GM12891 (cell line): ENCODE measurements at regions not wholly inside any gene's neighbourhood (a gene's known extent, or its start where the extent isn't known, plus 50 kb on each side); places are given as distances from the start of the nearest gene placed in this dataset.

ENCODE experiments used
- DNase-seq: peaks from one replicate; pipeline ENCODE4 v3.0.0; 2011; ENCODE audit warnings: low spot score; ENCODE audit not compliant: insufficient read length
- FAIRE-seq: peaks from 2 replicates; lab custom pipeline; 2011; peaks lifted over from hg19 to GRCh38; lab: Jason Lieb, UNC
- PAX5 ChIP-seq: IDR thresholded peaks from 2 replicates; pipeline ENCODE4 v1.6.1; 2011; ENCODE audit warnings: low read length, moderate library complexity, mild to moderate bottlenecking; ENCODE audit not compliant: insufficient read depth, severe bottlenecking
- POLR2A ChIP-seq: IDR thresholded peaks from 2 replicates; pipeline ENCODE4 v1.6.1; 2011; ENCODE audit warnings: low read depth, low read length, control low read depth
- POLR2AphosphoS5 ChIP-seq: IDR thresholded peaks from 2 replicates; pipeline ENCODE4 v1.6.1; 2011; ENCODE audit warnings: low read depth, low read length, control low read depth
- POU2F2 ChIP-seq: IDR thresholded peaks from 2 replicates; pipeline ENCODE4 v1.6.1; 2011; ENCODE audit warnings: low read depth, mild to moderate bottlenecking, control low read depth, low read length, moderate library complexity
- SPI1 ChIP-seq: IDR thresholded peaks from 2 replicates; pipeline ENCODE4 v1.6.1; 2011; ENCODE audit warnings: low read depth, low read length, control low read depth
- TAF1 ChIP-seq: IDR thresholded peaks from 2 replicates; pipeline ENCODE4 v1.6.1; 2011; ENCODE audit warnings: low read depth, low read length, control low read depth

DNA sequence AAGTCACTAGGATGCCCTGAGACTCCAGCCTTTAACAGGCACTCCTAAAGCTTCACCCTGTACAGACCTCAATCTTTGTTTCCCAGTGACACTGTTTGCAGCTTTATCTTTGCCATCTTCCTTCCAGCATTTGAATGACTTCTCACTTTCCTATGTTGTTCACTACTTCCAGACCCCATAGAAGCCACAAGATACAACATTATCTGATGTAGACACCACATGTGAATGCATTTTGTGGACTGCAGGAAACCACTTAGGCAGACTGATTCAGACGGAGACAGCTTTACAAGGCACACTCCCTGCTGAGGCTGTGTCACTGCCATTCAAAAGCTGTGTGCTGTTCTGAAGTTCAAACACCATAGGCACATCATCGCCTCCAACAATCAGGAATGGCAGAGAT lies 67.3 kb upstream of the SPATS2L start:
- TF ChIP-seq TAF1, result no peak
- no peak for TF ChIP-seq SPI1
- TF ChIP-seq POU2F2, result no peak
- no peak for TF ChIP-seq PAX5
- FAIRE-seq (no peak), DNase-seq (no peak)

DNA sequence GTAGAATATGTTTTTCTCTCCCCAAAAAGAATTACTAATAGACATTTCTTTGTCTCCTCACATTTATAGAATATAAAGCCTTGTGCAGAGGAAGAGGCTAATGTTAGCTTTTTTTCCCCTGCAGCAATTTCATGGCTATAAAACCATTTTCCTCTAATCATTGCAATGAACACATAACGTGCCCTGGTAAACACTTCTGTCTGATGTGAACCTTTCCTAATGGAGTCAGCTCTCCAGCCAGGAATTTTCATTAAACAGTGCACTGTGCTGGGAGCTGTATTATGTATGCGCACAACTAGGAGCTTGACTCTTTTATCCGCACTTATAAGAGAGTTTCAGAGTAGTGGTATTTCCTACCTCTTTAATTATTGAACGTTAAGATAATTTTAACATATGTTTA lies 63.9 kb upstream of the SPATS2L start:
- no peak for FAIRE-seq
- TF ChIP-seq PAX5 (no peak), POLR2A (no peak), POU2F2 (no peak), SPI1 (no peak), TAF1 (no peak), POLR2AphosphoS5 (no peak)

DNA sequence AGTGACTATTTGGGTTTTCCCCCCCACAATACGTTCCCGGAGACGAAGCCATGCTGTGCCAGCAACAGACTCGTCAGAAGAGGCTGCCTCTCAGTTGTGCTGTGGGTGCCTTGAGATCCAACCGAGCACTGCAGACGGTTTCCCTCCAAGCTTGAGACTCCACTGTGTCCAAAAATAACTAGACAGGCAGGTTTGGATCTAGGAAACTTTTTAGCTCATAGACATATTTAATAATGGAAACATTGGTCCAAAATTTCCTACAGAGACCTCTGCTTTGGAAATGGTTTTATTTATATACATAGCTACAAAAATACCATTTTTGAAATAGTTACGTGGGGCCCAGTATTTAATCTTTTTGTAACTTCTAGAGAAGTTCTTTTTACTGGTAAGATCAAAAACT lies 63.1 kb upstream of the SPATS2L start:
- no peak for TF ChIP-seq POU2F2
- TF ChIP-seq POLR2A, result no peak
- no peak for TF ChIP-seq SPI1
- no peak for TF ChIP-seq TAF1
- no peak for TF ChIP-seq POLR2AphosphoS5
- no peak for TF ChIP-seq PAX5
- FAIRE-seq (no peak), DNase-seq (no peak)

More for the DNA sequence above, 63.9 kb upstream of the SPATS2L start:
- no peak for DNase-seq

DNA sequence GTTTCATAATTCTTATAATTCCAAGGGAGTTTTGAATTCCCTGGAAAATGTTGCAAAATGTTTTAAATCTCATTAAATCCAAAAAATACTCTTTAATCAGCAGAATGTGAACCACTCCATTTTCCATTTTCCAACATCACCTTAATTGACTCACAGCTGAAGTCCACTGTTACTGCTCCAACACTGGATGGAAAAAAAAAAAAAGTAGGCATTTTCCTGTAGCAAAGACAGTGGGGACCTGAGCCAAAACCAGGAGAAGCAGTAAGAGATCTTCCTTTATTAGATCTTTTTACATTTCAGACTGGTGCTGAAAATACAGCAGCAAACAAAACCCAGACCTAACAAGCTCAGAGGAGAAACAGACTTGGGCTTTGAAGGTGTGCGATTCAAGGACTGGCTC lies 62.4 kb upstream of the SPATS2L start:
- FAIRE-seq (no peak), DNase-seq (no peak)
- TF ChIP-seq POLR2A (no peak), SPI1 (no peak), POLR2AphosphoS5 (no peak), POU2F2 (no peak), TAF1 (no peak), PAX5 (no peak)

DNA sequence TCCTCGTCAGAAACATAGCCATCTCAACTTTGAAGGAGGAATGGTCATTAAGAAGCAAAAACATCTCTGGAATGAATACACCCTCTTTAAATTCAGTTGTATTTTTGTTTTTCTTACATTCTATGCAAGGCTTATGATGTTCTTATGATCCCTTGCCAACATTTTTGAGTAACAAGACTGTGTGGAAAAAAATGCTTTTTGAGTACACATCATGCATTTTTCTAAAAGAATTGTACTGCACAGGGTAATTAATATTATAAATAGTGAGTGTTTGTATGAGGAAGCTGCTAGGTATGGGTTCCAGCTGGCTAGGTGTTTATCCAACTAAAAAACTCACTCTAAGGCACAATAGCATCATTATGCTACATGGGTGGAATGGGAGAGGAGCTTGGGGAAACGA lies 59.0 kb upstream of the SPATS2L start:
- no peak for DNase-seq

DNA sequence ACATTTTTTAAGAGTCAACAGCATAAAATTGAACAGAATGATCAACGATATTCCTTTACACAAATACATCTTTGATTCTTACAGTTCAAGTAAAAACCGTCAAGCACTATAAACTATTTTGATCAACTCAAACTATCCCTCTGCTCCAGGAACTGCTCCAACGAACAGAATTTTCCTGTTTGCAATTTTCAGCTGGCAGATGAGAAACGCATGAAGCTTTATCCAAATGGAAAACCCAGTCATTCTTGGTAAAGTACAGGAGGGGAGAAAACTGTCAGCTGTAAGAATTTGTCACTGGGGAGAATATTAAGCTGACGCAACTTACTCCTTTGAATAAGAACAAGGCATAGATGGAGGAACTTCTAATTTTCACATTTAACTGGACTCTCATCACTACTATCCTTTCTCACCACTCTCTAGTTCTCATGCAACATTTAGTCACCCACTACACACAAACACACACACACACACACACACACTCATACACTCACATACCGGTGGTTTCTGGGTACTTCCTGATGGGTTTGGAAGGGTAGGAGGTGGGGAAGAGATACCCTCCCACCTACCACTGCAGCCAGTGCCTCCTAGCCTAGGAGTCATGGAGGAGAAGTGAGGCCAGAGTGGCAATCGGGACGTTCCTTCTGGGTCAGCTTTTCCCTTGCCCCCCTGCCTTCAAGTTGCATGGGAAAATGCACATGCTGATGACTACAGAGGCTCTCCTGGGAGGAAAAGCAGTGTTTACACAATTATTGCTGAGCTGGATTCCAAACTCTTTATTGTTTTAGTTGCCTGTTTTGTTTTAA lies 54.0 kb upstream of the SPATS2L start:
- no peak for DNase-seq
- no peak for TF ChIP-seq POU2F2
- no peak for TF ChIP-seq POLR2AphosphoS5
- TF ChIP-seq SPI1, result no peak
- TF ChIP-seq TAF1, result no peak
- TF ChIP-seq POLR2A, result no peak
- TF ChIP-seq PAX5, result no peak
- no peak for FAIRE-seq

More for the DNA sequence above, 59.0 kb upstream of the SPATS2L start:
- TF ChIP-seq PAX5 (no peak), TAF1 (no peak), POLR2AphosphoS5 (no peak), POU2F2 (no peak), SPI1 (no peak), POLR2A (no peak)
- FAIRE-seq, result no peak

DNA sequence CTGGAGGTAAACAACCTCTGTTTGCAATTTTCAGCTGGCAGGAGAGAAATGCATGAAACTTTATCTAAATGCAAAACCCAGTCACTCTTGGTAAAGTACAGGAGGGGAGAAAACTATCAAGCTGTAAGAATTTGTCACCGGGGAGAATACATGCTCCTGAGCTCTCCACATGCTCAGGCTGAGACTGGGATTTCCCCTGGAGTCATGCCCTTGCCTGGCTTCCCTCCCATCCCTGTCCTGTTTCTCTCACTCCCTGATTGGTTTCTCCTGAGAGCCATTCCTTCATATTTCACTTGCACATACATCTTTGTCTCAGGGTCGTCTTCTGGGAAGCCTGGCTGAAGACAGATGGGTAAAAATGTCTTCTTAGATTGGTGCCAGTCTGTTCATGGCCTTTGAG lies 52.9 kb upstream of the SPATS2L start:
- TF ChIP-seq SPI1 (no peak), TAF1 (no peak), PAX5 (no peak), POU2F2 (no peak), POLR2A (no peak), POLR2AphosphoS5 (no peak)
- no peak for FAIRE-seq

DNA sequence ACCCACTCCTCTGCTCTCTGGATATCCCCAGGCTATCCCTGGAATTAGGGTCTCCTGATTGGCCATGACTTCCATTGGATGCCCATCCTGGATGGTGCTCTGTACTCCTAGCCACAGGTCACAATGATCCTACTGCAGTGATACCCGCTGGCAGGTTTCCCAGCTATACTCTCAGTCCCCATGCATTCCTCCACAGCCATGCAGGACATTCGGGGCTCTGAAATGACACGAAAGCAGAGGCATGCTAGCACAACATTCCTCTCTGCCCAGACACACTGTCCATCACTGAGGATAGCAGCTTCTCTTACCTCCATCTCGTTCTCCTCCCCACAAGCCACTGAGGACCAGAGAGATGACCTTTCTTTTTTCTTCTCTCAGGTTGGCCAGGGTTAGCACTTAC lies 51.7 kb upstream of the SPATS2L start:
- no peak for DNase-seq

More for the DNA sequence above, 52.9 kb upstream of the SPATS2L start:
- DNase-seq, result no peak

DNA sequence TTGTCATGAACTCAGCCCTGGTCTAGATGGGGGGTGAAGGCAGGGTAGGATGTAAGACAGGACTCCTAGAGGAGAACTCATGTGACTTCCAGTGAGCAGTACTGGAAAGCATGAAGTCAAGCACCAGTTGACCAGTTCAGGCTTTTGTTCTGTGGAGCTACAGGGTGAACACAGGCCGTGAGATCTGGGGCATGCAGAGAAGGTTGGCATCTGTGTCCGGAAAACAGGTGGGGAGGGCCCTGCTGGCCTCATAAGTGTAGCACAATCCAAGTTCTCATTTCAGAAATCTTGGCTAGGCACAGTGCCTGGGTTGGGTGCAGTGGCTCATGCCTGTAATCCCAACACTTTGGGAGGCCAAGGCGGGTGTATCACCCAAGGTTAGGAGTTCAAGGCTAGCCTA lies 50.9 kb upstream of the SPATS2L start:
- DNase-seq (no peak), FAIRE-seq (no peak)
- TF ChIP-seq PAX5 (no peak), POLR2AphosphoS5 (no peak), SPI1 (no peak), TAF1 (no peak), POU2F2 (no peak)

More for the DNA sequence above, 51.7 kb upstream of the SPATS2L start:
- TF ChIP-seq POLR2AphosphoS5 (no peak), PAX5 (no peak), SPI1 (no peak)
- no peak for FAIRE-seq
